ENCODE measurements at regions not wholly inside any gene's neighbourhood (a gene's known extent, or its start where the extent isn't known, plus 50 kb on each side); places are given as distances from the start of the nearest gene placed in this dataset.

DNA sequence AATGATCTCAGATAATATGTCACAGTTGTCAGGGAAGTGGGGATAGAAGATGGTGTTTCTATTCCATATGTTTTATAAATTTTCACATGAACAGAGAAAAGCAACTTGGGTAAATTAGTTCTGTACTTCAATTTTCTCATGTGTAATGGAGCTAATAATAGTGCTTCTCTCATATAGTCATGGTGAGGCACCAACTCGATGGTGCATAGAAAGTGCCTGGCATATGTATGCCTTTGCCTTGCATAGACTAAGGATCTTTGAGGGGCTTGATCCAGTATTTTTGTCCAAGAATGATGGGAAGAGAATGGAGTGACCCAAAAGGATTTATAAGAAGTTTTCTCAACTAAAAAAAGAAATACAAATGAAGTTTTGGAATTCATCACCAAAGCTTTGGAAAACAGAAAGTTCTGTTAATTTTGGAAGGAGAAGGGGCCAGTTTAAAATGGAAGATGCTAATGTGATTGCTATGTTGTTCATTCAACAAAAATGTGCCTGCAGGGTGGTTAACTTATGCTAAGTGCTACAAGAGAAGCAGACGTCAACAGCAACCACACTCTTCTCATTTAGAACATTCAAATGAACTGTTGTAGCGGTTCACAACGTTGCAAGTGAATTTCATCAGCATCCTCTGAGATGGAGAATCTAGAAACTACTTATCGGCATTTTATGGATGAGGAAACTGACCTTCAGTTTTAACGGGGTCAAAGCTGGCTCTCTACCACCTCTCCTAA is 86.1 kb downstream of the RTP4 start:
- TF ChIP-seq, protein P1, sequence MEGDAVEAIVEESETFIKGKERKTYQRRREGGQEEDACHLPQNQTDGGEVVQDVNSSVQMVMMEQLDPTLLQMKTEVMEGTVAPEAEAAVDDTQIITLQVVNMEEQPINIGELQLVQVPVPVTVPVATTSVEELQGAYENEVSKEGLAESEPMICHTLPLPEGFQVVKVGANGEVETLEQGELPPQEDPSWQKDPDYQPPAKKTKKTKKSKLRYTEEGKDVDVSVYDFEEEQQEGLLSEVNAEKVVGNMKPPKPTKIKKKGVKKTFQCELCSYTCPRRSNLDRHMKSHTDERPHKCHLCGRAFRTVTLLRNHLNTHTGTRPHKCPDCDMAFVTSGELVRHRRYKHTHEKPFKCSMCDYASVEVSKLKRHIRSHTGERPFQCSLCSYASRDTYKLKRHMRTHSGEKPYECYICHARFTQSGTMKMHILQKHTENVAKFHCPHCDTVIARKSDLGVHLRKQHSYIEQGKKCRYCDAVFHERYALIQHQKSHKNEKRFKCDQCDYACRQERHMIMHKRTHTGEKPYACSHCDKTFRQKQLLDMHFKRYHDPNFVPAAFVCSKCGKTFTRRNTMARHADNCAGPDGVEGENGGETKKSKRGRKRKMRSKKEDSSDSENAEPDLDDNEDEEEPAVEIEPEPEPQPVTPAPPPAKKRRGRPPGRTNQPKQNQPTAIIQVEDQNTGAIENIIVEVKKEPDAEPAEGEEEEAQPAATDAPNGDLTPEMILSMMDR (conservative IDR thresholded peaks at IDR 0.05 in 1 of 2, IDR thresholded peaks at IDR 0.05 in 1 of 2; ENCODE audit: extremely low read depth in 1 of 2, insufficient read depth in 1 of 2, low read depth in 1 of 2, low read length in 2 of 2): no peak
- no peak for TF ChIP-seq EZH2 (IDR thresholded peaks at IDR 0.05; ENCODE audit: borderline replicate concordance, low read length)
